Naive thymus-derived CD4-positive, alpha-beta T cell (primary cell): ENCODE measurements at regions not wholly inside any gene's neighbourhood (a gene's known extent, or its start where the extent isn't known, plus 50 kb on each side); places are given as distances from the start of the nearest gene placed in this dataset.
"Not testable (repeated sequence)": the region's sequence is repeated elsewhere in the genome, so short reads cannot be mapped to it uniquely, and the experiment has no call there.

Experiments used
- ATAC-seq: fragments of 150-1000 bp; cut with Tn5 transposase; 2 replicates; pipeline ENCODE4 v1.10.0; 2021; ENCODE audit warnings: mild to moderate bottlenecking, moderate library complexity
- CTCF ChIA-PET: fragments of 350-600 bp; sonication (Branson Sonifier 250); formaldehyde crosslinking; loops from one replicate; lab custom pipeline; 2021; ENCODE audit warnings: antibody characterized with exemption; lab: Charles Lee
- POLR2A ChIA-PET: fragments of 350-600 bp; sonication (Branson Sonifier 250); formaldehyde crosslinking; loops from one replicate; lab custom pipeline; 2021; ENCODE audit warnings: antibody characterized with exemption, inconsistent platforms; lab: Charles Lee
- DNase-seq, 9 donors: peaks; one replicate each; pipeline versions ENCODE4 v3.0.0 to v3.0.0-alpha.2; 2020 to 2022; ENCODE audit warnings: mixed read lengths in 1 of 9
- H3K27ac ChIP-seq: one replicate; pipeline ENCODE4 v1.7.0; 2013; ENCODE audit warnings: mild to moderate bottlenecking, low read depth, low read length, moderate library complexity
- H3K27me3 ChIP-seq, 2 donors: one replicate each; pipeline ENCODE4 v1.7.0; 2013; ENCODE audit warnings: low read length in 2 of 2, mild to moderate bottlenecking in 2 of 2, moderate library complexity in 2 of 2; ENCODE audit not compliant: control insufficient read depth in 2 of 2, insufficient read depth in 2 of 2
- H3K36me3 ChIP-seq, 3 experiments: 1 replicate in 2 of 3; 2 replicates in 1 of 3; pipeline ENCODE4 v1.7.0; 2013; ENCODE audit warnings: low read length in 3 of 3, mild to moderate bottlenecking in 3 of 3, moderate library complexity in 1 of 3; ENCODE audit not compliant: insufficient read depth in 3 of 3, control insufficient read depth in 2 of 3
- H3K4me1 ChIP-seq, 2 donors: one replicate each; pipeline ENCODE4 v1.7.0; 2013; ENCODE audit warnings: low read length in 2 of 2, mild to moderate bottlenecking in 2 of 2, moderate library complexity in 1 of 2; ENCODE audit not compliant: control insufficient read depth in 2 of 2, insufficient read depth in 2 of 2
- H3K4me3 ChIP-seq: 2 replicates; pipeline ENCODE4 v1.7.0; 2013; ENCODE audit warnings: mild to moderate bottlenecking, low read length
- H3K9me3 ChIP-seq, 3 experiments: 1 replicate in 2 of 3; 2 replicates in 1 of 3; pipeline ENCODE4 v1.7.0; 2013; ENCODE audit warnings: low read length in 3 of 3; ENCODE audit not compliant: control insufficient read depth in 2 of 3
- H3K27ac Mint-ChIP-seq, 9 donors: one replicate each; pipeline ENCODE4 v1.8.0; 2020 to 2022; ENCODE audit warnings: mixed read lengths in 9 of 9, mild to moderate bottlenecking in 8 of 9, moderate library complexity in 5 of 9, inconsistent platforms in 2 of 9
- H3K27me3 Mint-ChIP-seq, 5 donors: one replicate each; pipeline ENCODE4 v1.8.0; 2021 to 2022; ENCODE audit warnings: mixed read lengths in 5 of 5, mild to moderate bottlenecking in 1 of 5
- H3K36me3 Mint-ChIP-seq, 5 donors: one replicate each; pipeline ENCODE4 v1.8.0; 2020 to 2022; ENCODE audit warnings: mixed read lengths in 5 of 5, mild to moderate bottlenecking in 3 of 5, inconsistent platforms in 1 of 5
- H3K4me1 Mint-ChIP-seq, 7 donors: one replicate each; pipeline ENCODE4 v1.8.0; 2020 to 2022; ENCODE audit warnings: mixed read lengths in 7 of 7, mild to moderate bottlenecking in 3 of 7, inconsistent platforms in 1 of 7
- H3K4me3 Mint-ChIP-seq, 10 donors: one replicate each; pipeline ENCODE4 v1.8.0; 2020 to 2022; ENCODE audit warnings: mild to moderate bottlenecking in 10 of 10, mixed read lengths in 10 of 10, moderate library complexity in 6 of 10, inconsistent platforms in 2 of 10
- H3K9me3 Mint-ChIP-seq, 11 donors: one replicate each; pipeline ENCODE4 v1.8.0; 2020 to 2022; ENCODE audit warnings: mixed read lengths in 11 of 11, mild to moderate bottlenecking in 4 of 11, inconsistent platforms in 1 of 11, moderate library complexity in 1 of 11
- intact Hi-C, 2 donors: fragments of 100-400 bp; cut with micrococcal nuclease; formaldehyde crosslinking; loops; one replicate each; pipeline ENCODE4 v1.15.1; 2023

GRCh38 chr7:104956753-104957450 lies 57.1 kb upstream of the KMT2E start:
- intact Hi-C loops = loop anchor here in 1 of 2 donors (1.0 kb wide), 3 partner anchors 12 to 55 kb away; no protein-coding TSS in a partner anchor
- no peaks in the 10 kb centered on the region for H3K36me3 ChIP-seq
- peaks cover 0 to 19% of the 10 kb centered on the region in 2 donors for H3K4me1 ChIP-seq
- peak; percentile 80 for ATAC-seq
- peak in 1 of 9 donors; percentile 61 for DNase-seq
- H3K4me1 Mint-ChIP-seq = peaks cover 4 to 61% (median 6%) of the 10 kb centered on the region in 7 donors
- peaks cover 0 to 2% (median 0%) of the 10 kb centered on the region in 11 donors for H3K9me3 Mint-ChIP-seq
- peaks cover 0 to 37% (median 9%) of the 10 kb centered on the region in 5 donors for H3K36me3 Mint-ChIP-seq
- H3K9me3 ChIP-seq = no peaks in the 10 kb centered on the region
- H3K27me3 Mint-ChIP-seq = no peaks in the 10 kb centered on the region
- no peak overlapping the region for H3K4me3 ChIP-seq
- no peak overlapping the region for H3K27ac ChIP-seq
- no peaks in the 10 kb centered on the region for H3K27me3 ChIP-seq
- ChIA-PET POLR2A (interaction anchor here (1.0 kb wide), 1 partner anchor 12 kb away, joined by 4 read pairs; no protein-coding TSS in a partner anchor), CTCF (interaction anchor here (1.4 kb wide), 1 partner anchor 26 kb away, joined by 3 read pairs; no protein-coding TSS in a partner anchor)
- H3K4me3 Mint-ChIP-seq = peak overlapping the region in 1 of 10 donors; percentile 59
- peak overlapping the region in 5 of 9 donors; percentile 38 to 99 (median 60) for H3K27ac Mint-ChIP-seq

- ChIA-PET POLR2A (interaction anchor here (0.7 to 0.8 kb wide), 2 partner anchors 145 to 332 kb away, joined by 3 to 4 read pairs; no protein-coding TSS in a partner anchor), CTCF (interaction anchor here (0.7 kb wide), 1 partner anchor 14 kb away, joined by 3 read pairs; no protein-coding TSS in a partner anchor)
- no peak overlapping the region for H3K4me3 Mint-ChIP-seq
These were observed 55.6 kb upstream of the KMT2E start for GRCh38 chr7:104958371-104958865.

GRCh38 chr7:104959483-104959882 lies 54.5 kb upstream of the KMT2E start:
- ATAC-seq, H3K4me3 ChIP-seq, H3K36me3 ChIP-seq, H3K27me3 Mint-ChIP-seq, H3K27ac Mint-ChIP-seq, H3K4me3 Mint-ChIP-seq, intact Hi-C loops, H3K9me3 ChIP-seq, H3K27me3 ChIP-seq, H3K27ac ChIP-seq, CTCF ChIA-PET, POLR2A ChIA-PET, DNase-seq: not testable (repeated sequence)
- peaks cover 0 to 52% (median 22%) of the 10 kb centered on the region in 5 donors for H3K36me3 Mint-ChIP-seq
- H3K9me3 Mint-ChIP-seq = peaks cover 0 to 11% (median 0%) of the 10 kb centered on the region in 11 donors
- H3K4me1 ChIP-seq = peaks cover 0 to 16% of the 10 kb centered on the region in 2 donors
- peaks cover 4 to 66% (median 6%) of the 10 kb centered on the region in 7 donors for H3K4me1 Mint-ChIP-seq

More at GRCh38 chr7:104958371-104958865, 55.6 kb upstream of the KMT2E start:
- peaks cover 0 to 19% of the 10 kb centered on the region in 2 donors for H3K4me1 ChIP-seq
- H3K4me3 ChIP-seq = no peak overlapping the region
- peak overlapping the region in 2 of 9 donors; percentile 1 to 65 for H3K27ac Mint-ChIP-seq
- no peaks in the 10 kb centered on the region for H3K27me3 Mint-ChIP-seq
- H3K36me3 ChIP-seq = no peaks in the 10 kb centered on the region
- H3K27ac ChIP-seq = no peak overlapping the region
- peaks cover 4 to 65% (median 6%) of the 10 kb centered on the region in 7 donors for H3K4me1 Mint-ChIP-seq
- no peak for DNase-seq
- H3K9me3 Mint-ChIP-seq = peaks cover 0 to 4% (median 0%) of the 10 kb centered on the region in 11 donors
- intact Hi-C loops = no loop called here
- ATAC-seq = no peak
- peaks cover 0 to 44% (median 20%) of the 10 kb centered on the region in 5 donors for H3K36me3 Mint-ChIP-seq
- no peaks in the 10 kb centered on the region for H3K27me3 ChIP-seq
- H3K9me3 ChIP-seq = no peaks in the 10 kb centered on the region

- Histone ChIP-seq H3K36me3 (no peaks in the 10 kb centered on the region), H3K9me3 (no peaks in the 10 kb centered on the region), H3K27ac (no peak overlapping the region), H3K27me3 (no peaks in the 10 kb centered on the region), H3K4me1 (peaks cover 0 to 16% of the 10 kb centered on the region in 2 donors), H3K4me3 (no peak overlapping the region)
- POLR2A ChIA-PET = no interaction called here
- ATAC-seq (peak; percentile 66), DNase-seq (no peak)
- H3K4me1 Mint-ChIP-seq = peaks cover 5 to 58% (median 6%) of the 10 kb centered on the region in 7 donors
- CTCF ChIA-PET = interaction anchor here (0.7 kb wide), 1 partner anchor 45 kb away, joined by 4 read pairs; no protein-coding TSS in a partner anchor
- no peak overlapping the region for H3K4me3 Mint-ChIP-seq
- peaks cover 0 to 56% (median 21%) of the 10 kb centered on the region in 5 donors for H3K36me3 Mint-ChIP-seq
- intact Hi-C loops = no loop called here
- H3K9me3 Mint-ChIP-seq = peaks cover 0 to 12% (median 0%) of the 10 kb centered on the region in 11 donors
- H3K27ac Mint-ChIP-seq = peak overlapping the region in 2 of 9 donors; percentile 41 to 66
- no peaks in the 10 kb centered on the region for H3K27me3 Mint-ChIP-seq
These were observed 53.1 kb upstream of the KMT2E start for GRCh38 chr7:104960741-104961448.

GRCh38 chr7:104961821-104962220 lies 52.2 kb upstream of the KMT2E start:
- no peak overlapping the region for H3K27ac ChIP-seq
- no peak for DNase-seq
- Mint-ChIP-seq H3K9me3 (peaks cover 0 to 12% (median 0%) of the 10 kb centered on the region in 11 donors), H3K4me1 (peaks cover 1 to 50% (median 8%) of the 10 kb centered on the region in 7 donors), H3K27ac (peak overlapping the region in 1 of 9 donors; percentile 45), H3K36me3 (peaks cover 0 to 58% (median 24%) of the 10 kb centered on the region in 5 donors), H3K27me3 (no peaks in the 10 kb centered on the region), H3K4me3 (no peak overlapping the region)
- no peak overlapping the region for H3K4me3 ChIP-seq
- ChIA-PET POLR2A (no interaction called here), CTCF (no interaction called here)
- no peak for ATAC-seq
- no peaks in the 10 kb centered on the region for H3K36me3 ChIP-seq
- H3K27me3 ChIP-seq = no peaks in the 10 kb centered on the region
- intact Hi-C loops = no loop called here
- H3K4me1 ChIP-seq = peaks cover 0 to 8% of the 10 kb centered on the region in 2 donors
- H3K9me3 ChIP-seq = no peaks in the 10 kb centered on the region

- H3K4me1 ChIP-seq = no peaks in the 10 kb centered on the region
- H3K27ac Mint-ChIP-seq = peak overlapping the region in 4 of 9 donors; percentile 46 to 61 (median 53)
These were observed 51.2 kb upstream of the KMT2E start for GRCh38 chr7:104962781-104963180.

More at GRCh38 chr7:104962781-104963180, 51.2 kb upstream of the KMT2E start:
- no peak for DNase-seq
- H3K4me3 Mint-ChIP-seq = peak overlapping the region in 1 of 10 donors; percentile 35
- peaks cover 0 to 12% (median 0%) of the 10 kb centered on the region in 11 donors for H3K9me3 Mint-ChIP-seq
- CTCF ChIA-PET = no interaction called here
- ATAC-seq = no peak
- Histone ChIP-seq H3K27me3 (no peaks in the 10 kb centered on the region), H3K27ac (no peak overlapping the region), H3K9me3 (no peaks in the 10 kb centered on the region), H3K4me3 (no peak overlapping the region), H3K36me3 (no peaks in the 10 kb centered on the region)
- H3K27me3 Mint-ChIP-seq = no peaks in the 10 kb centered on the region
- peaks cover 0 to 60% (median 26%) of the 10 kb centered on the region in 5 donors for H3K36me3 Mint-ChIP-seq
- peaks cover 0 to 44% (median 6%) of the 10 kb centered on the region in 7 donors for H3K4me1 Mint-ChIP-seq
- intact Hi-C loops = no loop called here
- POLR2A ChIA-PET = no interaction called here
